ENCODE measurements at regions not wholly inside any gene's neighbourhood (a gene's known extent, or its start where the extent isn't known, plus 50 kb on each side); places are given as distances from the start of the nearest gene placed in this dataset.

GRCh38 chr11:80525663-80526405 lies 1085.0 kb upstream of the TENM4 start (continued):
- TF ChIP-seq CHD7 (IDR thresholded peaks at IDR 0.05; ENCODE audit: insufficient replicate concordance, low read length) (no peak), GTF2F1 (IDR thresholded peaks at IDR 0.05; ENCODE audit: borderline replicate concordance, low read depth, low read length) (no peak), TCF12 (IDR thresholded peaks at IDR 0.05; ENCODE audit: low read depth, low read length) (no peak), CTBP2 (IDR thresholded peaks at IDR 0.05; ENCODE audit: borderline replicate concordance, insufficient read depth, insufficient read length, low read length) (no peak), SIRT6 (IDR thresholded peaks at IDR 0.05; ENCODE audit: low read length) (no peak), USF2 (IDR thresholded peaks at IDR 0.05; ENCODE audit: low read length) (no peak), MAFK (IDR thresholded peaks at IDR 0.05; ENCODE audit: low read depth, low read length) (no peak), EZH2 (IDR thresholded peaks at IDR 0.05; ENCODE audit: low read depth, low read length, severe bottlenecking) (no peak)

Data from H1 (cell line).